ENCODE measurements at regions not wholly inside any gene's neighbourhood (a gene's known extent, or its start where the extent isn't known, plus 50 kb on each side); places are given as distances from the start of the nearest gene placed in this dataset.

DNA sequence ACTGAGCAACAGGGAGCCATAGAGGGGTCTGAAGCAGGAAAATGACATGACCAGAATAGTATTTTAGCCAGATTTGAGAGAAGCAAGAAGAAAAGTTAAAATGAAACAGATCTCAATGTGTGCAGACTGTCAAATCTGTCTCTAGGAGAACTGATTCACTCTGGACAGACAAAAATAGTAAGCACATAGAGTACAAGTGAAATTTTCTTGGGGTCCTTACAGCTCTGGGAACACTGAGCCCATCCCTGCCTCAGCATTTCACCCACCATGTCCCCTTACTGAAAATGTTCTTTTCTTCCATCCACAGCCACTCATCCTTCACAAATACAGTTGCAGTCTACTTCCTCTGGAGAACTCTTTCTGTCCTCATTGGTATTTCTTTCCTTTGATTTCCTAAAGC, 359.2 kb downstream of the MTX2 start:
- DNase-seq = no peak
- H3K4me1 Mint-ChIP-seq (ENCODE audit: low read depth, unreplicated experiment) = no peaks in the 10 kb centered on the region
- H3K9me3 Mint-ChIP-seq (ENCODE audit: unreplicated experiment) = no peaks in the 10 kb centered on the region
- peaks cover 2% of the 10 kb centered on the region for H3K27me3 Mint-ChIP-seq (ENCODE audit: unreplicated experiment)
- no peak for TF ChIP-seq CTCF (IDR thresholded peaks at IDR 0.05; ENCODE audit: partially characterized antibody, unreplicated experiment)
- no peak overlapping the region for H3K4me3 Mint-ChIP-seq (ENCODE audit: unreplicated experiment)
- H3K27ac Mint-ChIP-seq (ENCODE audit: unreplicated experiment) = no peak overlapping the region
- H3K36me3 Mint-ChIP-seq (ENCODE audit: unreplicated experiment) = no peaks in the 10 kb centered on the region

- no peak overlapping the region for H3K4me3 Mint-ChIP-seq (ENCODE audit: unreplicated experiment)
- TF ChIP-seq CTCF (IDR thresholded peaks at IDR 0.05; ENCODE audit: partially characterized antibody, unreplicated experiment) = no peak
- H3K4me1 Mint-ChIP-seq (ENCODE audit: low read depth, unreplicated experiment) = no peaks in the 10 kb centered on the region
- peaks cover 6% of the 10 kb centered on the region for H3K27me3 Mint-ChIP-seq (ENCODE audit: unreplicated experiment)
- no peaks in the 10 kb centered on the region for H3K36me3 Mint-ChIP-seq (ENCODE audit: unreplicated experiment)
- DNase-seq = no peak
- H3K9me3 Mint-ChIP-seq (ENCODE audit: unreplicated experiment) = peaks cover 2% of the 10 kb centered on the region
- no peak overlapping the region for H3K27ac Mint-ChIP-seq (ENCODE audit: unreplicated experiment)
Measured at GRCh38 chr2:176633754-176634153, 364.5 kb downstream of the MTX2 start.

GRCh38 chr2:176636401-176636800, 367.2 kb downstream of the MTX2 start:
- H3K36me3 Mint-ChIP-seq (ENCODE audit: unreplicated experiment) = no peaks in the 10 kb centered on the region
- H3K9me3 Mint-ChIP-seq (ENCODE audit: unreplicated experiment) = peaks cover 2% of the 10 kb centered on the region
- peaks cover 6% of the 10 kb centered on the region for H3K27me3 Mint-ChIP-seq (ENCODE audit: unreplicated experiment)
- TF ChIP-seq CTCF (IDR thresholded peaks at IDR 0.05; ENCODE audit: partially characterized antibody, unreplicated experiment) = no peak
- H3K4me1 Mint-ChIP-seq (ENCODE audit: low read depth, unreplicated experiment) = no peaks in the 10 kb centered on the region
- no peak overlapping the region for H3K27ac Mint-ChIP-seq (ENCODE audit: unreplicated experiment)
- DNase-seq = no peak
- no peak overlapping the region for H3K4me3 Mint-ChIP-seq (ENCODE audit: unreplicated experiment)

- no peaks in the 10 kb centered on the region for H3K4me1 Mint-ChIP-seq (ENCODE audit: low read depth, unreplicated experiment)
Measured at GRCh38 chr2:176637142-176637485, 367.9 kb downstream of the MTX2 start.

More at GRCh38 chr2:176637142-176637485, 367.9 kb downstream of the MTX2 start:
- DNase-seq = no peak
- H3K36me3 Mint-ChIP-seq (ENCODE audit: unreplicated experiment) = no peaks in the 10 kb centered on the region
- no peak for TF ChIP-seq CTCF (IDR thresholded peaks at IDR 0.05; ENCODE audit: partially characterized antibody, unreplicated experiment)
- peak overlapping the region; percentile 79 for H3K4me3 Mint-ChIP-seq (ENCODE audit: unreplicated experiment)
- no peak overlapping the region for H3K27ac Mint-ChIP-seq (ENCODE audit: unreplicated experiment)
- peaks cover 6% of the 10 kb centered on the region for H3K27me3 Mint-ChIP-seq (ENCODE audit: unreplicated experiment)
- peaks cover 2% of the 10 kb centered on the region for H3K9me3 Mint-ChIP-seq (ENCODE audit: unreplicated experiment)
